T-cell (primary cell): ENCODE measurements at regions not wholly inside any gene's neighbourhood (a gene's known extent, or its start where the extent isn't known, plus 50 kb on each side); places are given as distances from the start of the nearest gene placed in this dataset.

Experiments
- ATAC-seq, 4 experiments: fragments of 200-7000 bp in 3 of 4; fragments of 150-1000 bp in 1 of 4; cut with Tn5 transposase; replicated peaks in 1 of 4; 1 replicate in 3 of 4; 2 replicates in 1 of 4; pipeline ENCODE4 v1.10.0; 2021; ENCODE audit warnings: moderate library complexity in 3 of 4, mild to moderate bottlenecking in 2 of 4, moderate number of reproducible peaks in 1 of 4
- CTCF ChIA-PET, 2 donors: fragments of 300-600 bp; sonication (Branson Sonifier 250); formaldehyde crosslinking; loops; one replicate each; lab custom pipeline; 2022; ENCODE audit warnings: antibody characterized with exemption in 2 of 2; lab: Charles Lee
- POLR2A ChIA-PET, 2 donors: fragments of 300-600 bp; sonication (Branson Sonifier 250); formaldehyde crosslinking; loops; one replicate each; lab custom pipeline; 2022; ENCODE audit warnings: antibody characterized with exemption in 2 of 2; lab: Charles Lee
- DNase-seq, 35 experiments: peaks; one replicate each; pipeline versions ENCODE4 v3.0.0 to v3.0.0-alpha.2; 2013 to 2023
- H3K27ac ChIP-seq: one replicate; pipeline ENCODE4 v1.5.1; 2013; ENCODE audit warnings: low read length
- H3K27me3 ChIP-seq, 2 experiments: replicated peaks in 1 of 2; 1 replicate in 1 of 2; 2 replicates in 1 of 2; pipeline versions ENCODE4 v1.6.1 to v1.7.0; 2013; ENCODE audit warnings: low read length in 1 of 2, mixed read lengths in 1 of 2; ENCODE audit not compliant: control insufficient read depth in 2 of 2, insufficient read depth in 2 of 2; ENCODE audit errors: extremely low read depth in 1 of 2
- H3K36me3 ChIP-seq, 2 donors: 1 replicate in 1 of 2; 2 replicates in 1 of 2; pipeline versions ENCODE4 v1.6.1 to v1.7.0; 2013; ENCODE audit warnings: low read length in 1 of 2; ENCODE audit not compliant: control insufficient read depth in 2 of 2, insufficient read depth in 1 of 2; ENCODE audit errors: extremely low read depth in 1 of 2
- H3K4me1 ChIP-seq, 2 experiments: 1 replicate in 1 of 2; 2 replicates in 1 of 2; pipeline versions ENCODE4 v1.6.1 to v1.7.0; 2013; ENCODE audit warnings: low read length in 2 of 2, mixed read lengths in 1 of 2; ENCODE audit not compliant: insufficient read depth in 2 of 2, control insufficient read depth in 1 of 2; ENCODE audit errors: extremely low read depth in 1 of 2
- H3K4me3 ChIP-seq, 2 donors: 1 replicate in 1 of 2; 2 replicates in 1 of 2; pipeline versions ENCODE4 v1.5.1 to v1.7.0; 2013; ENCODE audit warnings: mild to moderate bottlenecking in 2 of 2, low read length in 1 of 2, moderate library complexity in 1 of 2; ENCODE audit not compliant: control insufficient read depth in 1 of 2; ENCODE audit errors: extremely low read depth in 1 of 2
- H3K9me3 ChIP-seq: 2 replicates; pipeline ENCODE4 v1.7.0; 2013
- H3K27ac Mint-ChIP-seq, 2 donors: one replicate each; pipeline ENCODE4 v1.8.0; 2020 to 2021; ENCODE audit warnings: mild to moderate bottlenecking in 2 of 2, mixed read lengths in 2 of 2
- H3K27me3 Mint-ChIP-seq, 2 donors: one replicate each; pipeline ENCODE4 v1.8.0; 2021 to 2022; ENCODE audit warnings: mixed read lengths in 2 of 2
- H3K36me3 Mint-ChIP-seq: one replicate; pipeline ENCODE4 v1.8.0; 2021; ENCODE audit warnings: mixed read lengths
- H3K4me1 Mint-ChIP-seq, 3 donors: one replicate each; pipeline ENCODE4 v1.8.0; 2020 to 2022; ENCODE audit warnings: mixed read lengths in 3 of 3, mild to moderate bottlenecking in 1 of 3
- H3K4me3 Mint-ChIP-seq, 3 donors: one replicate each; pipeline ENCODE4 v1.8.0; 2020 to 2022; ENCODE audit warnings: mild to moderate bottlenecking in 3 of 3, mixed read lengths in 3 of 3, moderate library complexity in 3 of 3
- H3K9me3 Mint-ChIP-seq, 3 donors: one replicate each; pipeline ENCODE4 v1.8.0; 2020 to 2022; ENCODE audit warnings: mixed read lengths in 3 of 3
- WGBS: methylation state at CpG from one replicate; pipeline ENCODE4 v1.1.5; 2013; ENCODE audit warnings: missing lambda C conversion rate; ENCODE audit not compliant: insufficient coverage; 5-methylcytosine and 5-hydroxymethylcytosine counted together

DNA sequence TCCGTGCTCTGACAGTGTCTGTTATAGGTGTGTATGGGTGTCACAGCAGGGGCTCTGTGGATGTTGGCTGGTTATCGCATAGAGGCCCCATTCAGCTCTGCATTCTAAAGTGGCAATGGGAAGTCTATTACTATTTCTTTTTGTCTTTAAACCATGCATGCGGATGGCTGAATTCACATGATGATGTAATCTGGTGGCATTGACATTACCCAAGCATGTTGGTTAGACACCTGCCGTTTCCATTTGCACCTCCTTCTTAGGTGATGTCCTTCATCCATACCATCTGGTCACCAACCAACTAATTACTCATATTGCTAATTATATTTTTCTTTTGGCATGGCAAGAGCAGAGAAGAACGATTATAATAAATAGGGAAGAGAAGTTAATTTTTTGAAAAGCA lies 270.8 kb upstream of the RGS6 start:
- Mint-ChIP-seq H3K27ac (no peak overlapping the region), H3K4me3 (no peak overlapping the region), H3K27me3 (no peaks in the 10 kb centered on the region), H3K4me1 (peaks cover 0 to 14% (median 10%) of the 10 kb centered on the region in 3 donors), H3K9me3 (no peaks in the 10 kb centered on the region), H3K36me3 (peaks cover 51% of the 10 kb centered on the region)
- no peaks in the 10 kb centered on the region for H3K27me3 ChIP-seq
- no CpG with 5 or more reads among the region's 5 CpGs for WGBS
- no peak overlapping the region for H3K27ac ChIP-seq
- ATAC-seq (no peak), DNase-seq (no peak)
- POLR2A ChIA-PET: no interaction called here
- H3K9me3 ChIP-seq: no peaks in the 10 kb centered on the region
- peaks cover 0 to 13% of the 10 kb centered on the region in 2 donors for H3K36me3 ChIP-seq
- peaks cover 0 to 6% of the 10 kb centered on the region in 2 experiments for H3K4me1 ChIP-seq
- H3K4me3 ChIP-seq: no peak overlapping the region
- CTCF ChIA-PET: no interaction called here

DNA sequence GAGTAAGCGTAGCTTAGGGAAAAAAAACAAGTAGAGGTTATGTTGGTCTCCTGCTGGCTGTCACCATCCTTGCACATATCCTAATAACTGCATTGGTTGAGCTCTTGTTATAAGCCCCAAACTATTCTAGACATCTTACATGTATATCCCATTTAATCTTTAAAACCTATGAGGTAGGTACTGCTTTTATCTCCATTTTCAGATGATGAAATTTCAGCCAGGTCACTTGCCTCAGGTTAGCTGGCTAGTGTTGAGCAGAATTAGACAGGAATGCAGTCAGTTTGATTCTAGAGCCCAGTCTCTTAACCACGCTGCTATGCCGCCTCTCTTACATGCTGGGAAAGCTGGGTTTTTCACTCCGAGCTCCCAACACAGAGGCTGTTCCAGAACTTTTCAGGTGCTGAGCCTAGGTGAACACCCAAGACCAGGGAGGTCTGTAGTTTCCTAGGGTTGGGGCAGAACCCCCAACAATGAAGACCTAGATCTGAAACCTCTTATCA lies 269.9 kb upstream of the RGS6 start:
- 100% methylated on average over 3 of the region's 4 CpGs for whole genome bisulfite sequencing
- POLR2A ChIA-PET: no interaction called here
- peaks cover 54% of the 10 kb centered on the region for H3K36me3 Mint-ChIP-seq
- H3K4me3 Mint-ChIP-seq: no peak overlapping the region
- no peak overlapping the region for H3K27ac Mint-ChIP-seq
- H3K9me3 Mint-ChIP-seq: no peaks in the 10 kb centered on the region
- no peak for ATAC-seq
- H3K36me3 ChIP-seq: peaks cover 0 to 13% of the 10 kb centered on the region in 2 donors
- CTCF ChIA-PET: no interaction called here
- no peaks in the 10 kb centered on the region for H3K27me3 ChIP-seq
- H3K27ac ChIP-seq: no peak overlapping the region
- no peak overlapping the region for H3K4me3 ChIP-seq
- H3K9me3 ChIP-seq: no peaks in the 10 kb centered on the region
- DNase-seq: no peak
- H3K4me1 Mint-ChIP-seq: peaks cover 0 to 14% (median 10%) of the 10 kb centered on the region in 3 donors
- H3K4me1 ChIP-seq: peaks cover 0 to 6% of the 10 kb centered on the region in 2 experiments
- H3K27me3 Mint-ChIP-seq: no peaks in the 10 kb centered on the region

- H3K27me3 Mint-ChIP-seq: no peaks in the 10 kb centered on the region
- H3K36me3 ChIP-seq: peaks cover 0 to 13% of the 10 kb centered on the region in 2 donors
- H3K4me1 Mint-ChIP-seq: peaks cover 0 to 4% (median 0%) of the 10 kb centered on the region in 3 donors
- WGBS: no CpG with 5 or more reads among the region's 1 CpG
- CTCF ChIA-PET: interaction anchor here in 1 of 2 donors (1.1 kb wide), 1 partner anchor 40 kb away, joined by 3 read pairs; no protein-coding TSS in a partner anchor
- POLR2A ChIA-PET: no interaction called here
- H3K4me3 ChIP-seq: no peak overlapping the region
- H3K27me3 ChIP-seq: no peaks in the 10 kb centered on the region
- H3K9me3 Mint-ChIP-seq: no peaks in the 10 kb centered on the region
- H3K4me3 Mint-ChIP-seq: no peak overlapping the region
- no peak overlapping the region for H3K27ac ChIP-seq
- no peak for DNase-seq
- no peak overlapping the region for H3K27ac Mint-ChIP-seq
- no peak for ATAC-seq
- peaks cover 0 to 4% of the 10 kb centered on the region in 2 experiments for H3K4me1 ChIP-seq
- H3K9me3 ChIP-seq: no peaks in the 10 kb centered on the region
- peaks cover 50% of the 10 kb centered on the region for H3K36me3 Mint-ChIP-seq
Observed at GRCh38 chr14:71665157-71665556, 267.1 kb upstream of the RGS6 start.

DNA sequence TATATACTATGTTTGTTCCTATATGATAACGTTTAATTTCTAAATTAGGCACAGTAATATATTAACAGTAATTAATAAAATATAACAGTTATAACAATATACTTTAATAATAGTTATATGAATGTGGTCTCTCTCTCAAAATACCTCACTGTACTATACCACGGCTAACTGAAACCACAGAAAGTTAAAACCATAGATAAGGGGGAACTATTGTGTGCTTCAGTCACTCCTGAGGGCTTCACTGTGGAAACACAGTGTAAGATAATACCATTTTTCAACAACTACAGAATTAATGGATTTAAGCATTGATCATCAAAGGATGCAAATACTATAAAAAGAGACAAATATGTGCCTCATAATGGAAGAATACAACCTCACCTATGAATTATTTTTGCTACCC lies 266.4 kb upstream of the RGS6 start:
- no CpG with 5 or more reads among the region's 2 CpGs for WGBS

DNA sequence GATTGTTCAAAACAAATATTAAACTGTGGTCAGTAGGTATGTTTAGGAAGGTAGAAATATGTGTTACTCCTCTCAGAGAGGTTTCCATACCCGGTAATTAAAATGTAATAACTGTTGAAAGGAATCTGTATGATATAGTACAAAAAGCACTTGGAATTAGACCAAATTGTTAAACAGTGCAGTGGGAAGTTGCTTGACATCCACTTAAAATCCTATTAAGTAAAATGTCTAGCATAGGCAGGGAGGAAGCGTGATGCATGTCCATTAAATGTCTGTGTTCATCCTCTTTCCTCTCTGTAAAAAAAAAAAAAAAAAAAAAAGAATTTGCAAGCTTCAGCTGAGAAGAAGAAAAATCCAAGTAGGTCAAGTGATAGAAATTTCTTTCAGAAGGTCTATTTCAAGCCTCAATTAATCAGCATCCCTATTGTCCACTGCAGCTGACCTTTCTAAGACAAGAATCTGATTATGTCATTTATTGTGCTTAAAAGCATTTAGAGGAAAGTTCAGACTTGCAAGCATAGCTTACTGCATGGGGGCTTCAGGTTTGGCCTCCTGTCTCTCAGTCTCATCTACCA lies 265.6 kb upstream of the RGS6 start:
- Mint-ChIP-seq H3K4me3 (no peak overlapping the region), H3K4me1 (peaks cover 0 to 8% (median 4%) of the 10 kb centered on the region in 3 donors), H3K36me3 (peaks cover 47% of the 10 kb centered on the region), H3K27ac (no peak overlapping the region), H3K9me3 (no peaks in the 10 kb centered on the region), H3K27me3 (no peaks in the 10 kb centered on the region)
- no peak overlapping the region for H3K27ac ChIP-seq
- ATAC-seq (no peak), DNase-seq (no peak)
- H3K27me3 ChIP-seq: no peaks in the 10 kb centered on the region
- ChIA-PET CTCF (interaction anchor here in 1 of 2 donors (0.6 to 0.7 kb wide), 2 partner anchors 38 to 954 kb away, joined by 4 to 14 read pairs; no protein-coding TSS in a partner anchor), POLR2A (interaction anchor here in 1 of 2 donors (0.7 kb wide), 1 partner anchor 26 kb away, joined by 9 read pairs; no protein-coding TSS in a partner anchor)
- no CpG with 5 or more reads among the region's 2 CpGs for WGBS
- H3K9me3 ChIP-seq: no peaks in the 10 kb centered on the region
- H3K4me1 ChIP-seq: peaks cover 0 to 10% of the 10 kb centered on the region in 2 experiments
- peaks cover 0 to 12% of the 10 kb centered on the region in 2 donors for H3K36me3 ChIP-seq
- no peak overlapping the region for H3K4me3 ChIP-seq

More for the DNA sequence above, 266.4 kb upstream of the RGS6 start:
- Histone ChIP-seq H3K36me3 (peaks cover 0 to 13% of the 10 kb centered on the region in 2 donors), H3K4me1 (peaks cover 0 to 4% of the 10 kb centered on the region in 2 experiments), H3K27me3 (no peaks in the 10 kb centered on the region), H3K4me3 (no peak overlapping the region), H3K27ac (no peak overlapping the region), H3K9me3 (no peaks in the 10 kb centered on the region)
- Mint-ChIP-seq H3K27ac (no peak overlapping the region), H3K4me3 (no peak overlapping the region), H3K4me1 (peaks cover 0 to 4% (median 0%) of the 10 kb centered on the region in 3 donors), H3K36me3 (peaks cover 47% of the 10 kb centered on the region), H3K27me3 (no peaks in the 10 kb centered on the region), H3K9me3 (no peaks in the 10 kb centered on the region)
- DNase-seq (no peak), ATAC-seq (no peak)
- CTCF ChIA-PET: interaction anchor here in 1 of 2 donors (1.1 kb wide), 1 partner anchor 39 kb away, joined by 3 read pairs; no protein-coding TSS in a partner anchor
- POLR2A ChIA-PET: no interaction called here

DNA sequence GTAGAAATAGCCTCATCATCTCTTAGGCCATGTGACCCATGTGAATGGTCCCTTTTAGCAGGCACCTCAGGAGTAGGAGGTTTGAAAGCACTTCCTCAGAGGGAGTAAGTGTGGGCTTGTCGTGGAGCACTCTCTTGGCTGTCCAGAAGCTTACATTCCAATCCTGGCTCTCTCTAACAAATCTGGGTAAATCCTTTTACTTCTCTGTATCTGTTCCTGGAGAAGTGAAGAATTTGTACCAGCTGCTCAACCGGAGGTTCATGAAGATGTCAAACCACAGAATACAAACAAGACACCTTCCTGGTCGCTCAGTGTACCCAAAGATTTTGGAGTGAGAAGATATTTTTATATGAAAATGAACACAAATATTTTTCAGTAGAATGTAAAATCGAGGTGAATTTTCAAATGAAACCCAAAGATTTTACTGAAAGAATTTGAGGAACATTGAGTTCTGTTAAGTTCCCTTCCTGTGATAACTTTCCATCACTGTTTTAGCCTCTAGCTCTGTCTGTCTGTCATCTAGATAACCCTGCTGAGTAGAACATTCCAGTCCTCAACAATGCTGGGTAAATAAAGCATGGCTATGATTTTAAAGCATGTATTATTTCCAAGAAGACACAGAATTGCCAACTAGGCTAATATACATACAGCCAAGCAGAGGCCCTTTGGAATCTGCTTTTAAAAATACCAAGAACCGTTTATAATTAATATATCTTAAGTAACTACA lies 263.9 kb upstream of the RGS6 start:
- Histone ChIP-seq H3K36me3 (peaks cover 0 to 16% of the 10 kb centered on the region in 2 donors), H3K27ac (no peak overlapping the region), H3K4me1 (peaks cover 0 to 10% of the 10 kb centered on the region in 2 experiments), H3K27me3 (no peaks in the 10 kb centered on the region), H3K4me3 (no peak overlapping the region), H3K9me3 (no peaks in the 10 kb centered on the region)
- ATAC-seq: no peak
- ChIA-PET CTCF (interaction anchor here in 1 of 2 donors (0.7 kb wide), 1 partner anchor 109 kb away, joined by 4 read pairs; no protein-coding TSS in a partner anchor), POLR2A (interaction anchor here in 1 of 2 donors (0.6 kb wide), 1 partner anchor 172 kb away, joined by 3 read pairs; no protein-coding TSS in a partner anchor)
- Mint-ChIP-seq H3K9me3 (no peaks in the 10 kb centered on the region), H3K4me3 (no peak overlapping the region), H3K4me1 (peaks cover 0 to 8% (median 4%) of the 10 kb centered on the region in 3 donors), H3K27ac (no peak overlapping the region), H3K27me3 (no peaks in the 10 kb centered on the region), H3K36me3 (peaks cover 53% of the 10 kb centered on the region)
- WGBS: 80% methylated on average over 1 of the region's 5 CpGs
- no peak for DNase-seq
